NCI-H345 treated with DMSO at 0.1 percent for 48 hours (cell line): ENCODE measurements at regions not wholly inside any gene's neighbourhood (a gene's known extent, or its start where the extent isn't known, plus 50 kb on each side); places are given as distances from the start of the nearest gene placed in this dataset.

ENCODE experiments used
- DNase-seq: peaks from one replicate; lab custom pipeline; 2025; ENCODE audit not compliant: unreplicated experiment; lab: John Stamatoyannopoulos, UW

DNA sequence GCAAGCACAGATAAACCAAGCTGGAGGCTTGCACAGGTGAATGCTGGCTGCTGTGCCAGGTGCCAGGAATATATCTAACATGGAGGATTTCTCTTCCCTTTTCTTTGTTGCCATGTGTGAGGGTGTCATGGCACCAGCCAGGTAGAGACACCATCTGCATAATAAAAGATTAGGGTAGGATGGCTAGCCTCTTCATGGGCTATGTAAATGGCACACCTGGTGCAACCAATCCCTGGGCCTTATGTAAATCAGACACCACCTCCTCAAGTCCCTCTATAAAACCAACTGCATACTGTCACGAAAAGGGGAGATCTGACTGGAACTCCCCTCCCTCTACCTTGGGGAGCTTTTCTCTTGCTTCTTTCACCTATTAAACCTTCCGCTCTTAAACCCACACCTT is 322.5 kb upstream of the POM121L12 start:
- DNase-seq = no peak

DNA sequence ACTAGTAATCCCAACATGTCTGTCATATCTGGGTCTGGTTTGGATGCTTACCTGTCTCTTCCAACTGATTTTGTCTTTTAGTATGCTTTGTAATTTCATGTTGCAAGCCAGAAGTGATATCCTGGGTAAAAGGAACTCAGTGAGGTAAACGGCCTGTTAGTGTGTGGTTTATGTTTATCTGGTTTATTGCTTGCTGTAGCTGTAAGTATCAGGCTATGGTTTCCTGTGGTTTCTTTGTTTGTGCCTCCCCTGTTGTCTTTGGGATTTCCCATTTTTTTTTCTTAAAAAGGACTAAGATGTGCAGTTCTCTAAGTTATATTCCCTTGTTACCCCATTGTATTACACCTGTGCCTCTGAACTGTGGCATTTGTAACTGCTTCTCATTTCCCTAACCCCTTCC is 323.5 kb upstream of the POM121L12 start:
- DNase-seq = no peak

GRCh38 chr7:52708846-52709245 is 326.6 kb upstream of the POM121L12 start:
- no peak for DNase-seq

- DNase-seq = no peak
Measured at GRCh38 chr7:52705768-52706167, 329.7 kb upstream of the POM121L12 start.

- no peak for DNase-seq
Measured at GRCh38 chr7:52700349-52700748, 335.1 kb upstream of the POM121L12 start.

DNA sequence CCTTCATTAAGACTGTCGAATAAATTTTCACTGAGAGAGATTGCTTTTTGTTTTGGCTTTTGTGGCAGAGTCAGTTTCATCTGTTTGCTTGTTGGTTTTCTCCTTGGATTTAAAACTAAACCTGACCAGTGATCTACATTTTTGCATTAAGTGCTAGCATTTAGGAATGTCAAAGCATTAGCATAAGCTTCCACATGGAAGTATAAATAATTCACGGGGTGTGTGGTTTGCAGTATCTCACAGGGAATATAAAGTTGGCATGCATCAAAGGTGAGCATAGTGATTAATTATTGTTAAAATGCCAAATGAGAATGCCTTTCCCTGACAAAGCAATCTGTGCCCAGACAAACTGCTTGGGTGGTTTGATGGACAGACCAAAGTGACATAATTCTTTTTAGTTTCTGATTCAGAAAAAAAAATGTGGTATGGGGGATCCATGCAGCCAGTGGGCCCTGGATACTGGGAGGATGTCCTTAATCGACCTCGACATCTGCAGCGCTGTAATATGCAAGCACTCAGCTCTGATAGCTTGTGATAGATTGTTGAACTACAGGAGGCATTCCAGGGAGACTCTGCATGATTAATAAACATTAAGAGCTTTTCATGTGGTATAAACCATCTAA is 339.3 kb upstream of the POM121L12 start:
- DNase-seq = no peak

DNA sequence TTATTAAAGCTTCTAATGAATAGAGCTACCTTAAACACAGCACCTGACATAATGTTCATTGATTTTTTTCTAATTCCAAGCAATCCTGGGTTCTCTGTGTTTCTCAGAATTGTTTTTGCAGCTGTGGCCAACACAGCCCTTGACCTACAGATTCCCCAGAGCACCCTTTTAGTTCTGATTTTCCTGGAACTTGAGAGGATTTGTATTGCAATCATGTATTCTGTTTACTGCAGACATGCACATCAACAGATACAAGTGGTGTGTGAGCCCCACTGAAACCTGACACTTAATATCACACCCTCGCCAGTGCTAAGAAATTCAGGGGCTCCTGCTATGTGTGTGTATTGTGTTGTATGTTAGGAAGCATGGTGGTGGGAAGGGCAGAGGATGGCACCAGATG is 344.2 kb upstream of the POM121L12 start:
- no peak for DNase-seq

DNA sequence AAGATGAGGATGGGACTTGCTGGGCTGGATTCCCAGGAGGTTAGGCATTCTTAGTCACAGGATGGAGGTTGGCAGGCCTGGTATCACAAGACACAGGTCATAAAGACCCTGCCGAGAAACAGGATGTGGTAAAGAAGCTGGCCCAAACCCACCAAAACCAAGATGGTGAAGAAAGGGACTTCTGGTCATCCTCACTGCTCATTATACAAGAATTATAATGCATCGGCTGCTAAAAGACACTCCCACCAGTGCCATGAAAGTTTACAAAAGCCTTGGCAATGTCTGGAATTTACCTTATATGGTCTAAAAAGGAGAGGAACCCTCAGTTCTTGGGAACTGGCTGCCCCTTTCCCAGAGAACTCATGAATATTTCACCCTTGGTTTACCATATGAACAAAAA is 345.5 kb upstream of the POM121L12 start:
- no peak for DNase-seq

DNA sequence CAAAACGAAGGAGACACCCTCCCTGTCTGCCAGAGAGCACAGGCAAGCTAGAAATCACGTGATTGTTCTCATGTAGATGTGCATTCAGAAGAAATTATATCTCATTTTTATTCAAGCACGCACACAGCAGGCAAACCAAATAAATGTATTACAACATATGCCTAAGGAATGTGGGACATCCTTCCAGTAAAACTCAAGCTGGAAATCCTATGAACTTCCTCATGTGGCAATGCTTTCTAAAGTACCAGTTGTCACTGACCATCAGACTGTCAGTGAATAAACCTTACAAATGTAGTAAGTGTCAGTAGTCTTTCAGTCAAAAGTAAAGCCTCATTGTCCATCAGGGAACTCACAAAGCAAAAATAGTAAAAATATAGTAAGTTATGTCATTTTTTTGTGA is 350.1 kb upstream of the POM121L12 start:
- DNase-seq = no peak

DNA sequence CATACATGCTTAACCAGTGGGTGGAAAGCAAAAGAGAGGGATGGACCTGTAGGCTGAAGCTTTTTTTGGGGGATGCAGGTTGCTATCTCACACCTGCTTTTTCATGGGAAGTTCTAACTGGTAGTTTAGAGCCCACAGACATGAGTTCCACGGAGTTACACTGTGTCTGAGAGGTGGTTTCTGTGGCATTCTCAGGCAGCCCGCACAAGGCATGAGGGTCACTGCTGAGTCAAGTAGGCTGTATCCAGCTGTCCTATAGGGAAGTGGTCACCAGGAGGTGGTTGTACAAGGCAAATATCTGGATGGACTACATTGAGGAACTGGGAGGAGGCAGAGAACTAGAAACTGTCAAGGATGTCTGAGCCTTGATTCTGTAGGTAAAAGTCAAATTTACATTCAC is 351.0 kb upstream of the POM121L12 start:
- no peak for DNase-seq

- no peak for DNase-seq
Measured at GRCh38 chr7:52682993-52683392, 352.4 kb upstream of the POM121L12 start.

GRCh38 chr7:52670608-52671225 is 364.7 kb upstream of the POM121L12 start:
- DNase-seq = no peak

DNA sequence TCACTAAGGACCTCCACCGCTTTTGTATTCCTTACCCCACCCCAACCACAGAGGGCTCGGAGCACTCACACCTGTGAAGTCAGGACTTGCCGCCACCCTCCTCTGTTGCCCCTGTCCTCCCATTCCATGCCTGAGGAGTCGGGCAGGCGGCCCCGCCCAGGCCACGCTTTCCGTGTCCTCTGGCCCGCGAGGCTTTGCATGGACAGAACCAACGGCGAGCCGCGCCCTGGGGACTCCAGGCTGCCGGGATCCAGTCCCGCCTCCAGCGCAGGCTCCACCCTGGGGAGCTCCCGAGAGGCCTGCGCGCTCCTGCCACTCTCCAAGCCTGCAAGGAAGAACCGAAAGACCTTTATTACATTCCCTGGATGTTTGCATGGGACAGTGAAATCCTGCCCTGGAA is 366.4 kb upstream of the POM121L12 start:
- DNase-seq = no peak

GRCh38 chr7:52668435-52668834 is 367.0 kb upstream of the POM121L12 start:
- DNase-seq = no peak

DNA sequence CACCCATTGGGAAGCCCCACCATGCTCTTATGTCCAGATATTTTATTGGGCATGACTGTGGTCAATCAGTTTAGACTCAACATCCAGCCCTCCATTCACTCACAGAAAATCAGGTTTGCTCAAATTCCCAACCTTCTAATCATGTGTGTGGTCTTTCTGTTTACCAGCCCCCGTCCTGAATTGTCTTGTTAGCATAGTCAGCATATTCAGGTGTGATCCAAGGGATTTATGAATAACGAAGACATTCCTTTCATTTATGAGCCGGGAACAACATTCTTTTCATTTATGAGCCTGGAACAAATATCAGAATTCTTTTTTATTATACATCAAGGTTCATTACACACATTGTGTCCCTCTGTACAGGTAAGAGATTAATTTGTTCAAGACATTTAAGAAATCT is 376.3 kb upstream of the POM121L12 start:
- no peak for DNase-seq

DNA sequence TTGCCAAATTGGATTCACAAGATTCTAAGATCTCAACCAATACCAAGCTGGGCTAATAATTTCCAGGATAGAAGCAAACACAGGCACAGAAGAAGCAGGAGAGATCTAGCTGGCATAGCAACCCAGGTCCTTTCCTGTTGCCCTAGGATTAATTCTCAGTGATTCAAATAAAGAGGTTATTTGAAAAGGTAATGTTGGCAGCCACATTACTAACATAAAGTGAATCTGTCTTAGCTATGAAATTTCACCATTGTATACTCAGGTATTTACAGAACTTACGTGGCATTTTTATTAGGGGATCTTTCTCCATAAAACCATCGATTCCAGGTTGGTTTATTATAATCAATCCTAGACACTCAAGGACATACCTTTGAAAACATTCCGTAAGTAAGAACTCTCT is 379.3 kb upstream of the POM121L12 start:
- DNase-seq = no peak

DNA sequence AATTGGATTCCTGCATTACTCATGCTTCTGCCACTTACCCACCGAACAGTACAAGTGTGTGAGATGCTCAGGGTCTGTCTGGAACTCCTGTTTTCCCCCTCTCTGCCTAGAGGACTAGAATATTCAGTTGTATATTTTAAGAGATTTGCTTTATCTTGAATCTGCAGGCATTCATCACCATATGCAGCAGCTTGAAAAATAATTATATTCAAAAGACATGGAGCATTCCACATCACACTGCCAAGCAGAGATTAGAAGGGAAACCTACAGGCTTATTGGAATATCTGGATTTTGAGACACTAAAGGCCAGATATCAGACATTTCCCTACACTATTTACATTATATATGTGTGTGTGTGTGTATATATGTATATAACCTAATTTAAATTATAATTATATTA is 382.8 kb upstream of the POM121L12 start:
- DNase-seq = no peak

- DNase-seq = no peak
Measured at GRCh38 chr7:52648872-52649271, 386.6 kb upstream of the POM121L12 start.

GRCh38 chr7:52647046-52647445 is 388.4 kb upstream of the POM121L12 start:
- no peak for DNase-seq

- no peak for DNase-seq
Measured at GRCh38 chr7:52639981-52640380, 395.5 kb upstream of the POM121L12 start.

- no peak for DNase-seq
Measured at GRCh38 chr7:52639126-52639525, 396.3 kb upstream of the POM121L12 start.

DNA sequence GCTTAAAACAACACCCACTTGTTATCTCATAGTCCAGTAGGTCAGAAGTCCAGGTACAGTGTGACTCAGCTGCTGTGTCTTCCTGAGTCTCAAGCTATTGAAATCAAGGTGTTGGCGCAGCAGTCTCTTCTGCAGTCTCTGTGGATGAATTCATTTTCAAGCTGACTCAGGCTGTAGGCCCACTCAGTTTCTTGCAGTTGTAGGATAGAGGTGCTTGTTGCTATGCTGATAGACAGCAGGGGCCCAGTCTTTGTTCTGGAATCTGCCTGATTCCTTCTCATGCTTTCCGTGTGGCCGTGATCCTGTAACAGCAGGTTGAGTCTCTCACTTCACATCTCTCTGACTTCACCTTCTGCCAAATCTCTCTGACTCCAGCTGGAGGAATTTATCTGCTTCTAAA is 400.4 kb upstream of the POM121L12 start:
- no peak for DNase-seq

GRCh38 chr7:52620849-52621248 is 414.6 kb upstream of the POM121L12 start:
- DNase-seq = no peak
